ENCODE measurements at regions not wholly inside any gene's neighbourhood (a gene's known extent, or its start where the extent isn't known, plus 50 kb on each side); places are given as distances from the start of the nearest gene placed in this dataset.

- no peak for DNase-seq (ENCODE audit: low read depth)
These were observed 169.7 kb upstream of the SATB2 start for GRCh38 chr2:199627417-199627816.

- no peak for DNase-seq (ENCODE audit: low read depth)
These were observed 167.2 kb upstream of the SATB2 start for GRCh38 chr2:199624958-199625357.

- no peak for DNase-seq (ENCODE audit: low read depth)
These were observed 154.9 kb upstream of the SATB2 start for GRCh38 chr2:199612509-199613130.

- DNase-seq (ENCODE audit: low read depth) = no peak
These were observed 150.2 kb upstream of the SATB2 start for GRCh38 chr2:199607914-199608313.

- DNase-seq (ENCODE audit: low read depth) = no peak
These were observed 148.5 kb upstream of the SATB2 start for GRCh38 chr2:199606193-199606780.

GRCh38 chr2:199603721-199604291 is 146.1 kb upstream of the SATB2 start:
- DNase-seq (ENCODE audit: low read depth) = no peak

GRCh38 chr2:199602896-199603717 is 145.4 kb upstream of the SATB2 start:
- no peak for DNase-seq (ENCODE audit: low read depth)

- DNase-seq (ENCODE audit: low read depth) = peak; percentile 6
These were observed 144.6 kb upstream of the SATB2 start for GRCh38 chr2:199602271-199602895.

GRCh38 chr2:199596549-199596948 is 138.8 kb upstream of the SATB2 start:
- peak; percentile 21 for DNase-seq (ENCODE audit: low read depth)

- DNase-seq (ENCODE audit: low read depth) = no peak
These were observed 136.7 kb upstream of the SATB2 start for GRCh38 chr2:199594443-199594842.

GRCh38 chr2:199591826-199592225 is 134.1 kb upstream of the SATB2 start:
- DNase-seq (ENCODE audit: low read depth) = no peak

- no peak for DNase-seq (ENCODE audit: low read depth)
These were observed 132.8 kb upstream of the SATB2 start for GRCh38 chr2:199590321-199591203.

- no peak for DNase-seq (ENCODE audit: low read depth)
These were observed 131.6 kb upstream of the SATB2 start for GRCh38 chr2:199589306-199589705.

GRCh38 chr2:199588054-199588453 is 130.3 kb upstream of the SATB2 start:
- no peak for DNase-seq (ENCODE audit: low read depth)

- DNase-seq (ENCODE audit: low read depth) = no peak
These were observed 128.9 kb upstream of the SATB2 start for GRCh38 chr2:199586646-199587045.

- no peak for DNase-seq (ENCODE audit: low read depth)
These were observed 125.9 kb upstream of the SATB2 start for GRCh38 chr2:199583676-199584075.

- DNase-seq (ENCODE audit: low read depth) = no peak
These were observed 124.2 kb upstream of the SATB2 start for GRCh38 chr2:199581935-199582360.

- no peak for DNase-seq (ENCODE audit: low read depth)
These were observed 123.7 kb upstream of the SATB2 start for GRCh38 chr2:199581408-199581807.

- no peak for DNase-seq (ENCODE audit: low read depth)
These were observed 117.7 kb upstream of the SATB2 start for GRCh38 chr2:199575416-199575815.

- no peak for DNase-seq (ENCODE audit: low read depth)
These were observed 114.8 kb upstream of the SATB2 start for GRCh38 chr2:199572571-199572970.

- no peak for DNase-seq (ENCODE audit: low read depth)
These were observed 113.2 kb upstream of the SATB2 start for GRCh38 chr2:199570934-199571333.

Data from renal cortical epithelial cell (primary cell).